NCI-H82 (cell line): ENCODE measurements at regions not wholly inside any gene's neighbourhood (a gene's known extent, or its start where the extent isn't known, plus 50 kb on each side); places are given as distances from the start of the nearest gene placed in this dataset.

Experiments
- DNase-seq: peaks from one replicate; lab custom pipeline; 2025; lab: John Stamatoyannopoulos, UW

- DNase-seq: no peak
Observed at GRCh38 chr20:1712634-1713624, 55.4 kb upstream of the SIRPG start.

DNA sequence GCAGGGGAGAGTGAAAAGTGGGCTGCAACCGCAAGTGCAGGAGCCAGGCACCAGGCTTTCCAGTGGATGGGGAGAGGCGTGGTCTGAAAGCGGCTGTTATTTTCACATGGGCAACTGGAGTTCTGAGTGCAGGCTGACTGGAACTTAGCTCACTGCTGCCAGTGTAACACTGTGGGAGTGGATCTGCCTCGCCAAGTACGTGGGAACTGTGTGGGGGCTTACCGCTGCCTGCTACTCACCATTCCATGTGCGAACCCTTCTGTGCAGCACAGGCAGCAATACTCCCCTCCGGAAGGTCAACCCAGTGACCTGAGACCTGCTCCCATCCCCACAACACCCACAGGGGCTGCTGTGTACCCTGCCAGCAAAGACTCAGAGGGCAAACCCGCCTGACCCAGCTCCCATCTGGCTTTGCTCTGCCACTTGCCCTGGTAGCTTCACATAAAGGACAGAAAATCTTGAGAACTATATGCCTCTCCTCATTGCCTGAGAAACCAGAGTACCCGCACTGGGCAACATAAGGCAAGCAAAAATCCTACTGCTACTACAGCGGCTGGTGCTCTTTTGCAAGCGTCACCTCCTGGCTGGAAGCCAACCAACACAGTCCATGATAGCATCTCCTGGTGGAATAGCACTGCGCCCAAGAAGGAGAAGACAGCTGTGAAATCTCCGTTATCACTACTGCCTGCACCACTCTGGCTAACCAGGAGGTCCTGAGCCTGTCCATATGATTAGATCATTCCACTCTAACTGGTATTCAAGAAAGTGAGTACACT lies 54.4 kb upstream of the SIRPG start:
- peak; percentile 8 for DNase-seq

- no peak for DNase-seq
Observed at GRCh38 chr20:1711266-1711665, 53.7 kb upstream of the SIRPG start.

DNA sequence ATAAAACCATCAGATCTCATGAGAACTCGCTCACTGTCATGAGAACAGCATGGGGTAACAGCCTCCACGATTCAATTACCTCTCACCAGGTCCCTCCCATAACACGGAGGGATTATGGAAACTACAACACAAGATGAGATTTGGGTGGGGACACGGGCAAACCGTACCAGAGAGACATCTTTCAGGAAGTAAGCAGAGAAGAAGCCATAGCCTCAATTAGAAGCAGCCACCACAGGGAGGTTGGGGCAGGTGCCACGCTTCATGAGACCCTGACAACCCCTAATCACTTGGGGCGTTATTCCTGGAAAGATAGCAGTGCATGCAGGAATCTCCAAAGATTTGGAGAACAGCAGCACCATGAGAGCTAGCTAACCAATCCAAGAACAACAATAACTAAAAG lies 52.9 kb upstream of the SIRPG start:
- DNase-seq: no peak

DNA sequence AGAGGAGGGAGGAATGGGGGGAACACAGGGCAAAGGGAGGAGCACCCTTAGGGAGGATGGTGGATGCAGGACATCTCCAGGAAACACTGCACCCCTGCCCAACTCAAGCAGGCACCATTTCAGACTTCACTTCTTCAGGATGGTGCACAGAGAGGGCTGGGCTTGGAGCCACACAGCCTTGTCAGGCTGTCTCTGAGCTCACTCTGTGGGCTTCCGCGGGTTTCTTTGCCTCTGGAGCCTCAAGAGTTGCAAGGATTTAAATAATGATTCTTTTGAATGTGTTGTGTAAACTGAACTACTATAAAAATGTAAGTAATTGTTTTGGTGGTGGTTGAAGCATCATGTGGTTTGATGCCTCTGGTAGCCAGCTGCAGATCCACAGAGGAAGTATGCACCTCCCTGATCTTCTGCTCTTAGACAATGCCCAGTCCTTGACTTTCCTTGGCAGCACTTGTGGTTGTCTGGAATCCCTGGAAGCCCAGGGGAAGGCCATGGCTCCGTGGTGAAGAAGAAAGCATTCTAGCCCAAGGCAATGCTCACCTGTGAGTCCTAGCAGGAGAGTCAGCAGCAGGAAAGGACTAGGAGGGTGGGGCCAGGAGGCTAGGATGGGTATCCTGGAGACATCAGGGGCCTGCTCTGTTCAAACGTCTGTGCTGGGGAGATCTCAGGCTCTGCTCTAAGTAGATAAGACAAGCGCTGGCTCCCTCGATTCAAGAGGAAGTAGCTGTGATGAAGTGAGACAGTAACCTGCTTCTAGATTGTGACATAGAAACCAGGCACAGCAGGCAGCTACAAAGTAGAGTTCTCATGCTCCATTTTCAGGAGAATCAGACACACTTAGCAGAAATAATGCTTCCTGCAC lies 50.2 kb upstream of the SIRPG start:
- no peak for DNase-seq
